ENCODE measurements at regions not wholly inside any gene's neighbourhood (a gene's known extent, or its start where the extent isn't known, plus 50 kb on each side); places are given as distances from the start of the nearest gene placed in this dataset.

DNA sequence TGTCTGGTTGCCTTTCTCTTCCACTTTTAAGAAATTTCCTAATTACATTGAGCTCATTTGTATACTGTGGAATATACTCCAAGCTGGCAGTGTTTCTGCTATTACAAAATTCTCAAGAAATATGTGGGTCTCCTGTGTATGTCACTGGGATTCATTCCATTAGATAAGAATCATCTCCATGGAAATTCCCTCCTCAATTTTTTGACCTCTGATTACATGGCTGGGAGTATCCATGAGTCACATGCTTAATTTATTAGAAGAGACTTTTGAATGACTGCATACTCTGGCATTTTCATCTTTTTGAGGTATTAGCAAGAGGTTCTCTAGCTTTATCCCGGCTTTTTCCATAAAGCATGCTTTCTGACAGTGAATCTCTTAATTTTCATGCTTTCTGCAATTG is 665.5 kb upstream of the CNTNAP5 start:
- Histone ChIP-seq H3K36me3 (ENCODE audit: insufficient read depth, low read depth, low read length) (no peaks in the 10 kb centered on the region), H3K9ac (ENCODE audit: low read depth, low read length) (no peak overlapping the region)

DNA sequence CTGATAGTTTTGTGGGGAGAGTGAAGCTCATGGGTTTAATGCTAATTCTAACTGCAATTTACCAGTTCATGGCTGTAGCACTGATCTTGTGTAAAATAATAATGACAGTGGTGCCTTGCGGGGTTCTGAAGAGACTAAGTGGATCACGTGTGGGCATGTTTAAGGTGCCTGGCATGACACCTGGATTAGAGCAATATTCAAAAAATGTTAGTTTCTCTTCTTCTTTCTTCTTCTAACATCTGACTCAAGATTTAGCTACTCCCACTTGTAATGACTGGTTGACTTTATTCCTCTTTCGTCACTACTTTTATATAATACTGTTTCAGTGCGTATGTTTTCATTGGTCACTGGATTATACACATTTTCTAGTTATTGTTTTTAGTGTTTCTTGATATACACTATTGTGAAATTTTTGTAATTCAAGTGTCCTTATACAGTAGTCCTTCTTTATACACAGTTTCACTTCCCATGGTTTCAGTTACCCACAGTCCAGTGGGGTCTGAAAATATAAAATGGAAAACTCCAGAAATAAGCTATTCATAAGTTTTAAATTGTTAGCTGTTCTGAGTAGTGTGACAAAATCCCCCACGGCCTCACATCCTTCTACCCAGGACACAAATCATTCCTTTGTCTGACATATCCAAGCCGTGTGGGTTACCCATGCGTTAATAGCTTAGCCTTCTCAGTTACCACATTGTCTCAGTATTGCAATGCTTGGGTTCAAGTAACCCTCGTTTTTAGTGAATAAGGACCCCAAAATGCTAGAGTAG is 662.2 kb upstream of the CNTNAP5 start:
- Histone ChIP-seq H3K4me3 (ENCODE audit: low read length) (no peak overlapping the region), H3K9ac (ENCODE audit: low read depth, low read length) (no peak overlapping the region), H3K4me1 (ENCODE audit: insufficient read depth, low read length) (no peaks in the 10 kb centered on the region), H3K9me3 (ENCODE audit: insufficient read depth, low read depth, low read length) (no peaks in the 10 kb centered on the region), H3K27me3 (ENCODE audit: insufficient read depth, low read length) (no peaks in the 10 kb centered on the region), H3K36me3 (ENCODE audit: insufficient read depth, low read depth, low read length) (no peaks in the 10 kb centered on the region), H3K27ac (ENCODE audit: low read length) (no peak overlapping the region)

More for the DNA sequence above, 665.5 kb upstream of the CNTNAP5 start:
- Histone ChIP-seq H3K27ac (ENCODE audit: low read length) (no peak overlapping the region), H3K9me3 (ENCODE audit: insufficient read depth, low read depth, low read length) (peaks cover 9% of the 10 kb centered on the region), H3K4me1 (ENCODE audit: insufficient read depth, low read length) (no peaks in the 10 kb centered on the region), H3K27me3 (ENCODE audit: insufficient read depth, low read length) (no peaks in the 10 kb centered on the region), H3K4me3 (ENCODE audit: low read length) (no peak overlapping the region)

DNA sequence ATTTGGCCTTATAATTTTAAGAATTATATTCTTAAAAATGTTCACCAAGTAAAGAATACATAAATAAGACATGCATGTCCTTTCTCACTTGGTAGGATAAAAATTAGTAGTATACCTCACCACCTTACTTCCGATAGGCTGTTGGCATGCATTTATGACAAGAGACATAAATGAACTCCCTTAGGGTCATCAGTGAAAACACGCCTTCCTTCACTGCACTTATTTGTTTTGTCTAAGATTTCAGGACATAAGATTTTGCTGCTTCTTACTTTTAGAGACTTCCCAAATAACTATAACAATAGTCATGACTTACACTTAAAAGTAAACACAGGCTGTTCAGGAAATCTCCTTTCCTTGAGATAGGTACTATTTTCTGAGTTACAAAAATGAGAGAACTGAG is 661.3 kb upstream of the CNTNAP5 start:
- H3K9ac ChIP-seq (ENCODE audit: low read depth, low read length), result no peak overlapping the region
- no peaks in the 10 kb centered on the region for H3K27me3 ChIP-seq (ENCODE audit: insufficient read depth, low read length)
- H3K9me3 ChIP-seq (ENCODE audit: insufficient read depth, low read depth, low read length), result no peaks in the 10 kb centered on the region
- H3K27ac ChIP-seq (ENCODE audit: low read length), result no peak overlapping the region
- no peak overlapping the region for H3K4me3 ChIP-seq (ENCODE audit: low read length)
- no peaks in the 10 kb centered on the region for H3K4me1 ChIP-seq (ENCODE audit: insufficient read depth, low read length)
- H3K36me3 ChIP-seq (ENCODE audit: insufficient read depth, low read depth, low read length), result no peaks in the 10 kb centered on the region

DNA sequence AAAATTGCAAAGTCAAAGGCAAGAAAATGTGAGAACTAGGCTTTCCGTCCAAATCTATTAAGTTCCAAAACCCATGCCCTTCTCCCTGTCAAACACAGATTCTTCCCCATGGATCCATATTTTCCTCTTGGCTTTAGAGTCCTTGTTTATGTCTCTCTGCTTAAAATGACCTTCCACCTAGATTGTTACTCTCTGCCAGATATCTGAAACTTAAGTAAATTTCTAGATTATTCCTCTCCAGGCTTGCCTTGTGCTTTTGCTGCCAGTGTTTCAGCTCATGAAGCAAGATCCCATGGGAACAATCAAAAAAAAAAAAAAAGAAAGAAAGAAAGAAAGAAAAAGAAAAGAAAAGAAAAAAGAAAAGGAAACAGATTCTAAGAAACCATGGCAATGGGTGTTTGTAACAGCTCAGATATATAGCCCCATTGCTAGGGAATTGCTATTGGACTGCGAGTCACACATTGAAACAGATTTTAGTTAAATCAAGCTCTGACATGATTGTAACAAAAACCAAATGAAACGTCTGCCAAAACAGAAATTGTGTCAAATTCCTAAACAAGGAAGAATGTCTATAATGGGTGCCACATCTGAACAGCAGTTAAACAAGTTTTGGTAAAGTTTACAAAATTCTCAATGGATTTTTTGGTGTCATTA is 660.7 kb upstream of the CNTNAP5 start:
- H3K9me3 ChIP-seq (ENCODE audit: insufficient read depth, low read depth, low read length), result no peaks in the 10 kb centered on the region
- H3K27ac ChIP-seq (ENCODE audit: low read length), result no peak overlapping the region
- H3K27me3 ChIP-seq (ENCODE audit: insufficient read depth, low read length), result no peaks in the 10 kb centered on the region
- no peak overlapping the region for H3K9ac ChIP-seq (ENCODE audit: low read depth, low read length)
- no peak overlapping the region for H3K4me3 ChIP-seq (ENCODE audit: low read length)
- H3K4me1 ChIP-seq (ENCODE audit: insufficient read depth, low read length), result no peaks in the 10 kb centered on the region
- H3K36me3 ChIP-seq (ENCODE audit: insufficient read depth, low read depth, low read length), result no peaks in the 10 kb centered on the region

DNA sequence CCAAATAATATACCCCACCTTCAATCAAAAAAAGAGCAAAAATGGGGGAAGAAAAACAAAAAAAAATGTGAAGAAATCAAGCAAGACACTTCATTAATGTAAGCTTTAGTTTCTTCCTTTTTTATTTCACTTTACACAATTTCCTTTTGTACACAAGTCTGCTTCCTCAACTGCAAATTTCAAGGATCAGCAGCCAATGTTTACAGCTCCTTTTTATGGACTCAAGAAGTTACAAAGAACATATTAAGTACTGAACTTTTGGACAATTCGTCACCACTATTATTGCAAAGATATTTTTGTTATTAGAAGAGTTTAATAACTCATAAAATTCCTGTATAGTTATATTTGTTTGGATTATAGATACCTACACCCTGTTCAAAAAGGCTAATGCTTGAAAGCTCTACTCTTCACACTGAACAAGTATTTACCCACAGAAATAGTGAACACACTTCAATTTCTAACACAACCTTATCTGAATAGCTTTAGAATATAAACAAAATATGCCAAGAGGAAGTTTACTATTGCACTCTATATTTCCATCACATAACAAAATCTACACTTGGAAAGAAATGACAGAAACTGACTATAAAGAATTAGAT is 658.7 kb upstream of the CNTNAP5 start:
- Histone ChIP-seq H3K36me3 (ENCODE audit: insufficient read depth, low read depth, low read length) (no peaks in the 10 kb centered on the region), H3K27me3 (ENCODE audit: insufficient read depth, low read length) (no peaks in the 10 kb centered on the region), H3K9ac (ENCODE audit: low read depth, low read length) (no peak overlapping the region), H3K4me1 (ENCODE audit: insufficient read depth, low read length) (no peaks in the 10 kb centered on the region), H3K27ac (ENCODE audit: low read length) (no peak overlapping the region), H3K4me3 (ENCODE audit: low read length) (no peak overlapping the region), H3K9me3 (ENCODE audit: insufficient read depth, low read depth, low read length) (no peaks in the 10 kb centered on the region)

DNA sequence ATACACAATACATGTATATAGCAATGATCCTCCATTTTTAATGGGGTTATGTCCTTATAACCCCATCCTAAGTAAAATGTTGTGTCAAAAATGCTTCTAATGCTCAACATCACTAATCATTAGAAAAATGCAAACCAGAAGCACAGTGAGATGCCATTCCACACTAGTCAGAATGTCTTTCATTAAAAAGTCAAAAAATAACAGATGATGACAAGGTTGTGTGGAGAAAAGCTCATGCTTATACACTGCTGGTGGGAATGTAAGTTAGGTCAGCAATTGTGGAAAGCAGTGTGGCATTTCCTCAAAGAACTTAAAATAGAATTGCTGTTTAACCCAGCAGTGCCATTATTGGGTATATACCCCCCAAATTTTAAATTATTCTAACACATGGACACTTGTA is 654.9 kb upstream of the CNTNAP5 start:
- Histone ChIP-seq H3K4me3 (ENCODE audit: low read length) (no peak overlapping the region), H3K36me3 (ENCODE audit: insufficient read depth, low read depth, low read length) (no peaks in the 10 kb centered on the region), H3K4me1 (ENCODE audit: insufficient read depth, low read length) (no peaks in the 10 kb centered on the region), H3K27me3 (ENCODE audit: insufficient read depth, low read length) (no peaks in the 10 kb centered on the region), H3K27ac (ENCODE audit: low read length) (no peak overlapping the region), H3K9ac (ENCODE audit: low read depth, low read length) (no peak overlapping the region), H3K9me3 (ENCODE audit: insufficient read depth, low read depth, low read length) (no peaks in the 10 kb centered on the region)

DNA sequence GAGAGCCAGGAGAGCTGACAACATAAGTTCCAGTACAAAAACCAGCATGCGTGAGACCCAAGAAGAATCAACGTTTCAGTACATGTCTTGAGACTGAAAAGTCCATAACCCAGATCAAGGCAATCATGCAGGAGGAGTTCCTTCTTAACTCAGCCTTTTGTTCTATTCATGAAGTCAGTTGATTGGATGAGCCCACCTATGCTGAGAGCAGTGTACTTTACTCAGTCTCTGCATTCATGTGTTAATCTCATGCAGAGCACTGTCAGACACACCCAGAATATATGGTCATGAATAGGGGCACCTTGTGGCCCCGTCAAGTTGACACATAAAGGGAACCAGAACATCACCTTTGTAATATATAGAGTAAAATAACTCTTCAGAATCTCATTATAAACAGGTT is 653.6 kb upstream of the CNTNAP5 start:
- H3K4me3 ChIP-seq (ENCODE audit: low read length), result no peak overlapping the region
- H3K27me3 ChIP-seq (ENCODE audit: insufficient read depth, low read length), result no peaks in the 10 kb centered on the region
- no peak overlapping the region for H3K9ac ChIP-seq (ENCODE audit: low read depth, low read length)
- no peaks in the 10 kb centered on the region for H3K36me3 ChIP-seq (ENCODE audit: insufficient read depth, low read depth, low read length)
- no peaks in the 10 kb centered on the region for H3K4me1 ChIP-seq (ENCODE audit: insufficient read depth, low read length)
- H3K27ac ChIP-seq (ENCODE audit: low read length), result no peak overlapping the region
- no peaks in the 10 kb centered on the region for H3K9me3 ChIP-seq (ENCODE audit: insufficient read depth, low read depth, low read length)

DNA sequence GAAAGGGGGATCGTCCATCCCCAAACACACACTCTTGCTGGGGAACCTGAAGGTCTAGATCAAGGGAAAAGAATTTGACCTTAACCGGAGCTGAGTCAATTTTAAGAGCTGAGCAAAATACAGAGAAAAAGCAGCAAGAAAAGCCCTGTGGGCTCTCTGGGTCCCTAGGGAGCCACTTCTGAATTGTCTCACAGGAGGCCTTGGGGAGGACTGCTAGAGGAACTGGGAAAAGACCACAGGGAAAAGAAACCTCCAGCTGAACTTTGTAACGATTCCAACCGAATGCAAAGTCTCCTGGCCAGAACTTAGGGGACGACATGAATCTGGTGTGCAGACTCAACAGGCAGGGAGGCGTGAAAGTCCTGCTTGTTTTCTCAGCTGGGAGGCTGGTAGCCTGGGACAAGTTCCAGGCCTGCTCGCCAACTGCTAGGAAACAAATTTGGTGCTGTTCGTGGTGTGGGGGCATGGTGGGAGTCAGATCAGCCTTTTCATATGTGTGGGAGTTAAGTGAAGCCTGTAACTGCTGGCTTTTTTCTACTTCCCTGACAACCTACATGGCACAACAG is 644.6 kb upstream of the CNTNAP5 start:
- Histone ChIP-seq H3K9me3 (ENCODE audit: insufficient read depth, low read depth, low read length) (no peaks in the 10 kb centered on the region), H3K4me1 (ENCODE audit: insufficient read depth, low read length) (no peaks in the 10 kb centered on the region), H3K36me3 (ENCODE audit: insufficient read depth, low read depth, low read length) (no peaks in the 10 kb centered on the region), H3K4me3 (ENCODE audit: low read length) (no peak overlapping the region), H3K27ac (ENCODE audit: low read length) (no peak overlapping the region), H3K9ac (ENCODE audit: low read depth, low read length) (no peak overlapping the region), H3K27me3 (ENCODE audit: insufficient read depth, low read length) (no peaks in the 10 kb centered on the region)

DNA sequence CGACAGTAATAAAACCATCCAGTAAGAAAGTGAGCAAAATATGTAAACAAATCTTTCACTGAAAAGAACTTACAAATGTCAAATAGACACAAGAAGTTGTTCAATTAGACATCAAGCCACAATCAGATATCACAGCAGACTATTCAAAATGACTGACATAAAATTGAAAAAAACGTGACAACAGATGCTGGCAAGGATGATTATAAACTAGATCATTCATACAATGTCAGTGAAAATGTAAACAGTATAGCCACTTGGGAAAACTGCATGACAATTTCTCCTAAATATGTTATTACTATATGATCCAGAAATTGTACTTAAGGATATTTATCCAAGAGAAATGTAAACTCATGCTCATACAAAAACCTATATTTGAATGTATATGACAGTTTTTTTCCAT is 609.4 kb upstream of the CNTNAP5 start:
- no peak overlapping the region for H3K9ac ChIP-seq (ENCODE audit: low read depth, low read length)
- no peaks in the 10 kb centered on the region for H3K36me3 ChIP-seq (ENCODE audit: insufficient read depth, low read depth, low read length)
- H3K27ac ChIP-seq (ENCODE audit: low read length), result no peak overlapping the region
- no peaks in the 10 kb centered on the region for H3K9me3 ChIP-seq (ENCODE audit: insufficient read depth, low read depth, low read length)
- peaks cover 3% of the 10 kb centered on the region; the same call in 1 of the 2 replicates for H3K4me1 ChIP-seq (ENCODE audit: insufficient read depth, low read length)
- no peaks in the 10 kb centered on the region for H3K27me3 ChIP-seq (ENCODE audit: insufficient read depth, low read length)
- H3K4me3 ChIP-seq (ENCODE audit: low read length), result no peak overlapping the region

DNA sequence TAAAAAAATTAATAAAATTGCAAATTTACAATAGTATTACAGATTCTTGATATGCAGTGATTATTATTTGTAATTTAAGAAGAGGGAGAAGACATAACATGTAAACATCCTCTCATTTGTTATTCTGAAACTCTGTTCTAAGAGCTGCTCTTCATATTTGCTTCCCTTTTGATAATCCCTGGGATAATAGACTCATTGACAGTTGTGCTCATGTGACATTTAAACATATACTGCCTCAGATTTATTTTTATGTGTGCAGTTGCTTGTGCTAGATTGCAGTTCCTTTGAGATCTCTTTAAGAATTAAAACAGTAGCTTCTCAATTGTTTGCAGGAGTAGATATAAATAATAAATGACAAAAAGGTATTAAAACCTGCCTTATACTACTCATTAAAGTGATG is 605.1 kb upstream of the CNTNAP5 start:
- no peaks in the 10 kb centered on the region for H3K27me3 ChIP-seq (ENCODE audit: insufficient read depth, low read length)
- H3K4me3 ChIP-seq (ENCODE audit: low read length), result no peak overlapping the region
- H3K27ac ChIP-seq (ENCODE audit: low read length), result no peak overlapping the region
- no peaks in the 10 kb centered on the region for H3K9me3 ChIP-seq (ENCODE audit: insufficient read depth, low read depth, low read length)
- no peaks in the 10 kb centered on the region for H3K4me1 ChIP-seq (ENCODE audit: insufficient read depth, low read length)
- H3K36me3 ChIP-seq (ENCODE audit: insufficient read depth, low read depth, low read length), result no peaks in the 10 kb centered on the region
- H3K9ac ChIP-seq (ENCODE audit: low read depth, low read length), result no peak overlapping the region

DNA sequence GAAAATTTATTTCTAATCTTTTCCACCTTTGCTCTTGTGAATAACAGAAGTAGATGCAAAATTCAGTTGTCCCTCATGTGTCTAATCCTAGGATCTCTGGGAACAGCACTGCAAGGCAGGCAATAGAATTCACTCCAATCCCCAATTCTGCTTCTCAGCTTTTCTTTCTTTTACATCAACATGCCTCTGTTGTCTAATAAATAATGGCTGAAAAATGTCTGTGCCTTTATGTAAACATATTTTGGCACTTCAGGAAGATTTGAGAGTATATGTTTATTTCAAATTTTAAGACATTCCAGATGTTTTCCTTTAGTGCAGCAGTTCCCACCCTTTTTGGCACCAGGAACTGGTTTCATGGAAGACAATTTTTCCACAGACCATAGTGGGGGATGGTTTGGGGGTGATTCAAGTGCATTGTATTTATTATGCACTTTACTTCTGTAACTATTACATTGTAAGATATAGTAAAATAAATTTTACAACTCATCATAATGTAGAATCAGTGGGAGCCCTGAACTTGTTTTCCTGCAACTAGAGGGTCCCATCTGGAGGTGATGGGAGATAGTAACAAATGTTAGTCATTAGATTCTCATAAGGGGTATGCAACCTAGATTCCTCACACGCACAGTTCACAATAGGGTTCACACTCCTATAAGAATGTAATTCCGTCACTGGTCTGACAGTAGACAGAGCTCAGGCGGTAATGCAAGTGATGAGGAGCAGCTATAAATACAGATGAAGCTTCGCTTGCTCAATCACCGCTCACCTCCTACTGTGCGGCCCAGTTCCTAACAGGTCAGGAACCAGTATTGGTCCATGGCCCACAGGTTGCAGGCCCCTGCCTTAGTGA is 590.3 kb upstream of the CNTNAP5 start:
- Histone ChIP-seq H3K4me1 (ENCODE audit: insufficient read depth, low read length) (no peaks in the 10 kb centered on the region), H3K27ac (ENCODE audit: low read length) (no peak overlapping the region), H3K9ac (ENCODE audit: low read depth, low read length) (no peak overlapping the region), H3K36me3 (ENCODE audit: insufficient read depth, low read depth, low read length) (no peaks in the 10 kb centered on the region), H3K9me3 (ENCODE audit: insufficient read depth, low read depth, low read length) (no peaks in the 10 kb centered on the region), H3K4me3 (ENCODE audit: low read length) (no peak overlapping the region), H3K27me3 (ENCODE audit: insufficient read depth, low read length) (no peaks in the 10 kb centered on the region)
